Keratinocyte (primary cell): ENCODE measurements at regions not wholly inside any gene's neighbourhood (a gene's known extent, or its start where the extent isn't known, plus 50 kb on each side); places are given as distances from the start of the nearest gene placed in this dataset.

Experiments
- DNase-seq: peaks from one replicate; pipeline ENCODE4 v3.0.0-alpha.2; 2011; ENCODE audit warnings: low read depth, missing footprints, low spot score
- FAIRE-seq: peaks from 2 replicates; lab custom pipeline; 2011; peaks lifted over from hg19 to GRCh38; lab: Jason Lieb, UNC
- H2AFZ ChIP-seq: 2 replicates; pipeline ENCODE4 v1.6.0; 2012; ENCODE audit warnings: low read length, control low read depth, inconsistent platforms; ENCODE audit not compliant: control insufficient read depth
- H3K27ac ChIP-seq: 2 replicates; pipeline ENCODE4 v1.5.1; 2011; ENCODE audit warnings: low read length; ENCODE audit not compliant: control insufficient read depth, insufficient read depth
- H3K27me3 ChIP-seq: 3 replicates; pipeline ENCODE4 v1.6.0; 2011; ENCODE audit warnings: low read length; ENCODE audit not compliant: control insufficient read depth, insufficient read depth; ENCODE audit errors: extremely low read depth
- H3K36me3 ChIP-seq, 2 experiments: 2 replicates in 1 of 2; 3 replicates in 1 of 2; pipeline ENCODE4 v1.5.1; 2011; ENCODE audit warnings: low read length in 2 of 2, mild to moderate bottlenecking in 1 of 2; ENCODE audit not compliant: control insufficient read depth in 2 of 2, insufficient read depth in 2 of 2; ENCODE audit errors: extremely low read depth in 1 of 2
- H3K4me1 ChIP-seq: 3 replicates; pipeline ENCODE4 v1.5.1; 2011; ENCODE audit warnings: low read length; ENCODE audit not compliant: control insufficient read depth, insufficient read depth; ENCODE audit errors: extremely low read depth
- H3K4me2 ChIP-seq: 3 replicates; pipeline ENCODE4 v1.6.0; 2011; ENCODE audit warnings: low read depth, low read length; ENCODE audit not compliant: control insufficient read depth, insufficient read depth; ENCODE audit errors: extremely low read depth
- H3K4me3 ChIP-seq, 3 experiments: fragments of 200-600 bp in 1 of 3; sonication (generic) in 1 of 3; 2 replicates in 2 of 3; 3 replicates in 1 of 3; pipeline ENCODE4 v1.5.1; 2011 to 2016; ENCODE audit warnings: low read length in 3 of 3, mild to moderate bottlenecking in 3 of 3, control low read depth in 2 of 3, inconsistent platforms in 1 of 3, low read depth in 1 of 3, mixed read lengths in 1 of 3, mixed run types in 1 of 3, moderate library complexity in 1 of 3; ENCODE audit not compliant: control insufficient read depth in 2 of 3, insufficient read depth in 2 of 3; ENCODE audit errors: extremely low read depth in 1 of 3
- H3K79me2 ChIP-seq: 2 replicates; pipeline ENCODE4 v1.6.0; 2012; ENCODE audit warnings: low read length; ENCODE audit not compliant: control insufficient read depth, insufficient read depth
- H3K9ac ChIP-seq: 3 replicates; pipeline ENCODE4 v1.6.0; 2011; ENCODE audit warnings: low read length; ENCODE audit not compliant: control insufficient read depth, insufficient read depth; ENCODE audit errors: extremely low read depth
- H3K9me1 ChIP-seq: 3 replicates; pipeline ENCODE4 v1.6.0; 2011; ENCODE audit warnings: low read length; ENCODE audit not compliant: control insufficient read depth, insufficient read depth; ENCODE audit errors: extremely low read depth
- H3K9me3 ChIP-seq: 2 replicates; pipeline ENCODE4 v1.5.1; 2012; ENCODE audit warnings: low read depth, low read length; ENCODE audit not compliant: control insufficient read depth
- H4K20me1 ChIP-seq: 3 replicates; pipeline ENCODE4 v1.6.0; 2011; ENCODE audit warnings: low read length; ENCODE audit not compliant: control insufficient read depth, insufficient read depth; ENCODE audit errors: extremely low read depth
- CTCF ChIP-seq, 3 experiments: IDR thresholded peaks in 1 of 3; conservative IDR thresholded peaks in 1 of 3; optimal IDR thresholded peaks in 1 of 3; 2 replicates in 2 of 3; 3 replicates in 1 of 3; pipeline versions ENCODE3 to v1.5.1; 2011; ENCODE audit warnings: low read length in 3 of 3, mild to moderate bottlenecking in 3 of 3, moderate library complexity in 2 of 3, control low read depth in 1 of 3, inconsistent platforms in 1 of 3; ENCODE audit not compliant: insufficient read depth in 2 of 3; ENCODE audit errors: extremely low read depth in 1 of 3
- EZH2 ChIP-seq: IDR thresholded peaks from one replicate; pipeline ENCODE4 v1.6.1; 2012; ENCODE audit warnings: inconsistent platforms, mild to moderate bottlenecking, low read length, moderate library complexity
- dilution Hi-C: fragments of 300-500 bp; cut with MboI; formaldehyde crosslinking; loops from one replicate; pipeline ENCODE4 v1.7.0; 2020; ENCODE audit warnings: low sequenced_read_pairs; ENCODE audit not compliant: extremely low pct_ligation_motif_present

DNA sequence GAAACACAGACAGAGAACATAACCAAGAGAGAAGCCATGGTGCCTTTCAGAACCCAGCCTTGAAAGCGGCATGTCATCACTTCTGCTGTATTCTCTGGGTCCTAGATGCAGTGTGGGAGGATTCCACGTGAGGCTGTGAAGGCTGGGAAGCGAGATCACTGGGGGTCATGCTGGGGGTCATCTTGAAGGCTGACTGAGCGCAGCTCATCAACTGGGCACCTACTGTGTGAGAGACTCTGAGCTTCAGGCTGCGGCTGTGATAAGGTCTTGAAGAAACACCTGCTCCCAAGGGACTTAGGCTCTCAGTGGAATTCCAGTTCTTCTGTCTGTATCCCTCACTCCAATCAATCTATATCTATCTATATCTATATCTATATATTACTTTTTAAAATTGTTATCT lies 91.8 kb upstream of the KLF13 start:
- H3K27ac ChIP-seq = no peak overlapping the region
- H3K27me3 ChIP-seq = no peaks in the 10 kb centered on the region
- H3K4me3 ChIP-seq = no peak overlapping the region
- no peak overlapping the region for H3K9ac ChIP-seq
- no peak overlapping the region for H2AFZ ChIP-seq
- H3K36me3 ChIP-seq = no peaks in the 10 kb centered on the region
- no peak for TF ChIP-seq EZH2
- TF ChIP-seq CTCF (optimal IDR thresholded peaks at IDR 0.05 in 1 of 3, IDR thresholded peaks at IDR 0.05 in 1 of 3, conservative IDR thresholded peaks at IDR 0.05 in 1 of 3; ENCODE audit: extremely low read depth in 1 of 3, insufficient read depth in 2 of 3, low read length in 3 of 3) = no peak
- dilution Hi-C loops = no loop called here
- H3K9me3 ChIP-seq = no peaks in the 10 kb centered on the region
- no peaks in the 10 kb centered on the region for H3K9me1 ChIP-seq
- peaks cover 6% of the 10 kb centered on the region for H3K4me1 ChIP-seq
- no peak overlapping the region for H3K4me2 ChIP-seq
- no peaks in the 10 kb centered on the region for H4K20me1 ChIP-seq
- FAIRE-seq (no peak), DNase-seq (no peak)
- no peaks in the 10 kb centered on the region for H3K79me2 ChIP-seq

DNA sequence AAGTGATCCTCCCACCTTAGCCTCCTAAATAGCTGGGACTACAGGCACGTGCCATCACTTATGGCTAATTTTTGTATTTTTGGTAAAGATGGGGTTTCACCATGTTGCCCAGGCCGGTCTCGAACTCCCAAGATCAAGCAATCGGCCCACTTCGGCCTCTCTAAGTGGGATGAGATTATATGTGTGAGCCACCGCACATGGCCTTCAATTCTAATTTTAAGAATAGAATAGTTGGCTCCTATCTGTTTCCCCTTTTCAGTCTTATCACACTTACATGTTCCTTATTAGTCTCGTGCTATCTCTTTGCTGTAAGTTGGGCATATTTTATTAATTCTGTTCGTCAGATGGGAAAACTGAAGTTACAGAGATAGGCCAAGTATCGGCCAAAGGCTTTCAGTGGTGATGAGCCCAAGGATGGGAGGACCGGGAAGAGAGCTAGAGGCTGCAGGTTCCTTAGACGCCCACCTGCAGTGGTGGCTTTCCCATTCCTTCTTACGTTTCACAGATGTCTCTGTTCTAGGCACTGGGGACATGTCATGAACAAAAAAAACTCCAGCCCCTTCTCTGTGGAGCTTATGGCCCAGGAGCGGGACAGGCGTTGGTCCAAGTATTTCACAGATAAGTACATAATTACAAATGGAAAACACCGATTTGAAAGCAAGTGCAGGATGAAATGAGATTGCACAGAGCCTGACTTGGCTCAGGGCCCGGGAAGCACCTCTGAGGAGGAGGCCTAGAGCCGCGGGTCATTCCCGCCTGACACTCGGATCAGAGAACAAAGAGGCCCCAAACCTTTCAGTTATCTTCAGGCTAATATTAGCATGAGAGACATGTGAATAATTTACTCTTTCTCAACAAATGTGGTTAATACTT lies 91.1 kb upstream of the KLF13 start:
- H3K4me2 ChIP-seq = no peak overlapping the region
- no peak for TF ChIP-seq CTCF (optimal IDR thresholded peaks at IDR 0.05 in 1 of 3, IDR thresholded peaks at IDR 0.05 in 1 of 3, conservative IDR thresholded peaks at IDR 0.05 in 1 of 3; ENCODE audit: extremely low read depth in 1 of 3, insufficient read depth in 2 of 3, low read length in 3 of 3)
- no peak for TF ChIP-seq EZH2
- no peaks in the 10 kb centered on the region for H3K79me2 ChIP-seq
- H3K27me3 ChIP-seq = no peaks in the 10 kb centered on the region
- H3K4me3 ChIP-seq = no peak overlapping the region
- no peak overlapping the region for H3K9ac ChIP-seq
- DNase-seq = no peak
- no peak overlapping the region for H3K27ac ChIP-seq
- dilution Hi-C loops = no loop called here
- no peaks in the 10 kb centered on the region for H3K36me3 ChIP-seq
- no peak overlapping the region for H2AFZ ChIP-seq
- FAIRE-seq = no peak
- no peaks in the 10 kb centered on the region for H3K9me1 ChIP-seq
- no peaks in the 10 kb centered on the region for H3K9me3 ChIP-seq
- no peaks in the 10 kb centered on the region for H4K20me1 ChIP-seq
- H3K4me1 ChIP-seq = peaks cover 6% of the 10 kb centered on the region
